ENCODE measurements at regions not wholly inside any gene's neighbourhood (a gene's known extent, or its start where the extent isn't known, plus 50 kb on each side); places are given as distances from the start of the nearest gene placed in this dataset.

DNA sequence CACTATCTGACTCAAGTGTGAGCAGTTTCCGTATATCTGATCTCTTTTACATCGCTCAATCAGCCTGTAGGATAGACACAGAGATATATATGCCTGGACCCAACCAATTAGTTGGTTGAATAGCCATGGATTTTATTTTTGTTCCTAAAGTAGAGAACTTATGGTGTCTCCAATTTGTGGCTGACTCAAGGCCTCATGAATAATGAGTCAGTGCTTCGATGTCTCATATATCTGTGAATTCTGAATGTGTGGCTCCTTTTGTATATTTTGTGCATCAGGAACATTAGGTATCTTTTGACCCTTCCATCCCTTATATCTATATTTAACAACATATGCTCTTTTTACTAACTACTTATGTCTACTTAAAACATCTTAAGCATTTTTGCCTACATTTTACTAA is 64.5 kb downstream of the OR2B2 start:
- TF ChIP-seq, protein P1, sequence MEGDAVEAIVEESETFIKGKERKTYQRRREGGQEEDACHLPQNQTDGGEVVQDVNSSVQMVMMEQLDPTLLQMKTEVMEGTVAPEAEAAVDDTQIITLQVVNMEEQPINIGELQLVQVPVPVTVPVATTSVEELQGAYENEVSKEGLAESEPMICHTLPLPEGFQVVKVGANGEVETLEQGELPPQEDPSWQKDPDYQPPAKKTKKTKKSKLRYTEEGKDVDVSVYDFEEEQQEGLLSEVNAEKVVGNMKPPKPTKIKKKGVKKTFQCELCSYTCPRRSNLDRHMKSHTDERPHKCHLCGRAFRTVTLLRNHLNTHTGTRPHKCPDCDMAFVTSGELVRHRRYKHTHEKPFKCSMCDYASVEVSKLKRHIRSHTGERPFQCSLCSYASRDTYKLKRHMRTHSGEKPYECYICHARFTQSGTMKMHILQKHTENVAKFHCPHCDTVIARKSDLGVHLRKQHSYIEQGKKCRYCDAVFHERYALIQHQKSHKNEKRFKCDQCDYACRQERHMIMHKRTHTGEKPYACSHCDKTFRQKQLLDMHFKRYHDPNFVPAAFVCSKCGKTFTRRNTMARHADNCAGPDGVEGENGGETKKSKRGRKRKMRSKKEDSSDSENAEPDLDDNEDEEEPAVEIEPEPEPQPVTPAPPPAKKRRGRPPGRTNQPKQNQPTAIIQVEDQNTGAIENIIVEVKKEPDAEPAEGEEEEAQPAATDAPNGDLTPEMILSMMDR (IDR thresholded peaks at IDR 0.05): no peak
- no peak for TF ChIP-seq POLR2A (IDR thresholded peaks at IDR 0.05)
